GM10266 (cell line): ENCODE measurements at regions not wholly inside any gene's neighbourhood (a gene's known extent, or its start where the extent isn't known, plus 50 kb on each side); places are given as distances from the start of the nearest gene placed in this dataset.
"Not testable (repeated sequence)": the region's sequence is repeated elsewhere in the genome, so short reads cannot be mapped to it uniquely, and the experiment has no call there.

Source experiments
- DNase-seq: peaks from one replicate; pipeline ENCODE4 v3.0.0; 2012; ENCODE audit errors: extremely low spot score
- CTCF ChIP-seq: IDR thresholded peaks from 2 replicates; pipeline ENCODE4 v1.5.1; 2012; ENCODE audit warnings: mild to moderate bottlenecking, low read depth; ENCODE audit not compliant: control insufficient read depth, insufficient read depth; ENCODE audit errors: missing control alignments

DNA sequence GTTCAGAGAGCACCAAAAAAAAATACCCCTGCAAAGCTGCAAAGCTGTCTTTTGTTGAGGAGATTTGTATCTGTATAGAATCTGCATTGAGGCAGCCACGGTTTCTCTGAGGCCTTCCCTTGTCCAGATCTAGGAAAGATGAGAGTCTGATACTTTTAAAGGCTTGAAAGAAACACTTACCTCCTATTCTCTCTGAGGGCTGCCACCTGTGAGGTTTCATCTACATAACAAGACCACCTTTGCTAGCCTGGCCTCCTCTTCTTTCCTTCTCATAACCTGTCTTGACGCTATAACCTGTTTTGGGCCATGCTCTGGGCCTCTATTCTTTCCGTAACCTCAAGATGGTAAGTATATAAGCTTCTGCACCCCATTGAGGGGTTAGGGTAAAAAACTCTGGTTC lies 779.6 kb upstream of the HTR2C start:
- no peak for DNase-seq
- TF ChIP-seq CTCF: no peak

- no peak for DNase-seq
- no peak for TF ChIP-seq CTCF
These were observed 781.0 kb upstream of the HTR2C start for GRCh38 chrX:113802837-113803236.

DNA sequence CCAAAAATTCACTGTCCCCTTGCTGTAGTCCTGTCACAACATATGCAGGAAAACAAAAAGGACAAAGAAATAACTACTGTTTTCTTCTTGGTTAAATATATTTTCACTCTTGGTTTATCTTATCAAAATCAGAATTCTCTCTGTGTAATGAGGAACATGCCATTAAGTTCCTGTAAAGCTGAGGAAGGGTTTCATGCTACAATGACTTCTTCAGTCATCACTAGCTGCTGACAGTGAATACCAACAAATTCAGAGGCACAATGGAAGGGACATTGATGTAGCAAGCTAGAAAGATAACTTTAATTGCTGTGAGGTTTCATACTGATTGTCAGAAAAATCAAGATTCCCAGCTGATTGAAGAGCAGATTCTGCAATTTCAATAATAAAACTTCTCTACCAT lies 782.9 kb upstream of the HTR2C start:
- TF ChIP-seq CTCF: no peak
- no peak for DNase-seq

DNA sequence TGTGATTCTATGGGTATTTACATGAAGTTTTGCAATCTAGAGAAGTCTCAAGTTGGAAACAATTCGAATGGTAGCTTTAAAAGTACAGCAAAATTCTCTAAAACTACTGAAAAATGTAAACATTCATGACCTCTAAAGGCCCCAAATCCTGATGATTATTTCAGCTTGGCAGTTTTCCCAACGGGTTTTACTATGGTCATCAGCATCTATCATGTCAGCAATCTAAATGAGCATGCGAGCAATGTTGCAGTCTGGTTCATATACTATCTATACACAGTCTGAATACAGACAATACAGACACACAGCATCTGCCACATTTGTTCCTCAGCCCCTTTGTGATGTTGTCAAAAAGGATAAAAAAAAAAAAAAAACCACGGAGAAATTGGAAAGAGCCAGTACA lies 790.3 kb upstream of the HTR2C start:
- no peak for TF ChIP-seq CTCF
- no peak for DNase-seq

DNA sequence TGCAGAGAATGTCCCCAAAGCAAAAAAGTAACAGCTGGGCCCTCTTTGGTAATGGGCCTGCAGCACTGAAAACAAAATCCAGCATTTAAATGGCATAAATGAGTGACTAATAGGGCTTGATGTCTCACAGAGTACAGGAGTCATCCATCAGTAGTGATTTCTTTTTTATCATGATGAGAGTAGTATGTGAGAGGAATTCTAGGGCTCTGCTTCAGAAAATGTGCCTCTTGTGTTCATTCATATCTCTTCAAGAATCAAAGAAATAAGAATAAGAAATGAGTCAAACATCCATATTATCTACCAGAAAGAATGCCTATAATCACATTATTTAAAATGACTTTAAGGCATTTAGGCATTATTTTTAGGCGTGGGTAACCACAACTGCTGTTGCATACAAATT lies 792.9 kb upstream of the HTR2C start:
- no peak for DNase-seq
- TF ChIP-seq CTCF: no peak

GRCh38 chrX:113784754-113785153 lies 799.1 kb upstream of the HTR2C start:
- DNase-seq: not testable (repeated sequence)

DNA sequence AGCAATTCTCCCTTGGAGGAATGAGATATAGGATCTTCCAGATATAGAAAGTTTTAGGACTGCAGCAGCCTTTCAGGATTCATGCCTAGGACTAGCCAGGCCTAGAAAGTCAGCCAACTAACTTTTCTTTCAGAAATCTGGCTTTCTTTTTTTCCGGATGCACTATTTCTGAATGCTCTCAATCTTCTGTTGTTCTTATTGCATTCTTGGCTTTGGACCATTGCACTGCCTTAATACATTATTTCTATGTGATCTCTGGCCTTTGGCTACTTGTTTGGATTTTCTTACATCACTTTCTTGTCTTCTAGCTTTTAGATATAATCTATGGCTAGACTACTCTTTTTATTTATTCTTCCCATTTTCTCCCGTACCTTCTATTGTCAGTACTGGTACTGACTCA lies 813.1 kb upstream of the HTR2C start:
- no peak for TF ChIP-seq CTCF
- DNase-seq: no peak

GRCh38 chrX:113770071-113770470 lies 813.8 kb upstream of the HTR2C start:
- no peak for TF ChIP-seq CTCF
- no peak for DNase-seq
